ENCODE measurements at regions not wholly inside any gene's neighbourhood (a gene's known extent, or its start where the extent isn't known, plus 50 kb on each side); places are given as distances from the start of the nearest gene placed in this dataset.
"Not testable (repeated sequence)": the region's sequence is repeated elsewhere in the genome, so short reads cannot be mapped to it uniquely, and the experiment has no call there.

GRCh38 chr20:30905231-30905630, 352.2 kb upstream of the DEFB115 start:
- TF ChIP-seq, protein P1, sequence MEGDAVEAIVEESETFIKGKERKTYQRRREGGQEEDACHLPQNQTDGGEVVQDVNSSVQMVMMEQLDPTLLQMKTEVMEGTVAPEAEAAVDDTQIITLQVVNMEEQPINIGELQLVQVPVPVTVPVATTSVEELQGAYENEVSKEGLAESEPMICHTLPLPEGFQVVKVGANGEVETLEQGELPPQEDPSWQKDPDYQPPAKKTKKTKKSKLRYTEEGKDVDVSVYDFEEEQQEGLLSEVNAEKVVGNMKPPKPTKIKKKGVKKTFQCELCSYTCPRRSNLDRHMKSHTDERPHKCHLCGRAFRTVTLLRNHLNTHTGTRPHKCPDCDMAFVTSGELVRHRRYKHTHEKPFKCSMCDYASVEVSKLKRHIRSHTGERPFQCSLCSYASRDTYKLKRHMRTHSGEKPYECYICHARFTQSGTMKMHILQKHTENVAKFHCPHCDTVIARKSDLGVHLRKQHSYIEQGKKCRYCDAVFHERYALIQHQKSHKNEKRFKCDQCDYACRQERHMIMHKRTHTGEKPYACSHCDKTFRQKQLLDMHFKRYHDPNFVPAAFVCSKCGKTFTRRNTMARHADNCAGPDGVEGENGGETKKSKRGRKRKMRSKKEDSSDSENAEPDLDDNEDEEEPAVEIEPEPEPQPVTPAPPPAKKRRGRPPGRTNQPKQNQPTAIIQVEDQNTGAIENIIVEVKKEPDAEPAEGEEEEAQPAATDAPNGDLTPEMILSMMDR (IDR thresholded peaks at IDR 0.05): not testable (repeated sequence)
- TF ChIP-seq POLR2A (IDR thresholded peaks at IDR 0.05): not testable (repeated sequence)
